MCF 10A (cell line): ENCODE measurements at regions not wholly inside any gene's neighbourhood (a gene's known extent, or its start where the extent isn't known, plus 50 kb on each side); places are given as distances from the start of the nearest gene placed in this dataset.

ENCODE experiments used
- BruUV-seq: library from RNA; stranded (reverse); fragments of 400-500 nt; replicated peaks from 2 replicates; lab custom pipeline; 2021; lab: Mats Ljungman, UMichigan
- CTCF ChIA-PET: fragments of 300-600 bp; sonication (Branson Sonifier 250); formaldehyde crosslinking; extraction: SDS; loops from one replicate; lab custom pipeline; 2021; ENCODE audit warnings: antibody characterized with exemption, inconsistent platforms; lab: Yijun Ruan, JAX
- POLR2A ChIA-PET: fragments of 300-600, 350-650 bp; sonication (Branson Sonifier 250); formaldehyde crosslinking; extraction: SDS; loops from one replicate; lab custom pipeline; 2020; ENCODE audit warnings: antibody characterized with exemption, inconsistent platforms; lab: Yijun Ruan, JAX
- DNase-seq: peaks from one replicate; pipeline ENCODE4 v3.0.0-alpha.2; 2018; ENCODE audit not compliant: unreplicated experiment
- H3K27ac Mint-ChIP-seq: one replicate; pipeline ENCODE4 v1.8.0; 2022; ENCODE audit warnings: mild to moderate bottlenecking, low read depth, mixed read lengths; ENCODE audit not compliant: unreplicated experiment
- H3K27me3 Mint-ChIP-seq: one replicate; pipeline ENCODE4 v1.8.0; 2022; ENCODE audit warnings: mixed read lengths; ENCODE audit not compliant: insufficient read depth, unreplicated experiment
- H3K36me3 Mint-ChIP-seq: one replicate; pipeline ENCODE4 v1.8.0; 2022; ENCODE audit warnings: mild to moderate bottlenecking, moderate library complexity, mixed read lengths; ENCODE audit not compliant: insufficient read depth, unreplicated experiment
- H3K4me1 Mint-ChIP-seq: one replicate; pipeline ENCODE4 v1.8.0; 2022; ENCODE audit warnings: mixed read lengths; ENCODE audit not compliant: insufficient read depth, unreplicated experiment
- H3K4me3 Mint-ChIP-seq: one replicate; pipeline ENCODE4 v1.8.0; 2022; ENCODE audit warnings: mild to moderate bottlenecking, moderate library complexity, mixed read lengths; ENCODE audit not compliant: unreplicated experiment
- H3K9me3 Mint-ChIP-seq: one replicate; pipeline ENCODE4 v1.8.0; 2022; ENCODE audit warnings: mixed read lengths; ENCODE audit not compliant: unreplicated experiment
- CTCF ChIP-seq: fragments of 200-600 bp; IDR thresholded peaks from one replicate; pipeline ENCODE4 v1.8.0; 2022; ENCODE audit warnings: antibody characterized with exemption, mild to moderate bottlenecking; ENCODE audit not compliant: unreplicated experiment
- intact Hi-C: fragments of 100-400 bp; cut with micrococcal nuclease; formaldehyde crosslinking; loops from 2 replicates; pipeline ENCODE4 v1.14.1; 2022

DNA sequence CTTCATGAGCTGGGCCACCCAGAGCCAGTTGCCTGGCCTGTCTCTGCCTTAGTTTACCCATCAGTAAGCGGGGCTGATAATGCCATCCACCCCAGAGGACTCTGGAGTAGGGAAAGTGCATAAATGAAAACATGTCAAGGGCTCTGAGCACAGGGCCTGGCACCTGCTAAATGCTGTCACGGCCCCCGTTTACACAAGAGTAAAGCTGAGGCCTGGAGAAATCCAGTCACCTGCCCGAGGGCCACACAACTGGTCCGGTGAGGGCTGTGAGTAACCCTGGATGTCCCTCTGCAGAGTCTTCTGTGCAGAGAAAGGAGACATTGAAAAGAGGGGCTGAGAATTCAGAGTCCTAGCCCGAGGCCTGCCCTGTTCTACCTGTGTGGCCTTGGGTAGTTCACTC lies 110.6 kb upstream of the ANO1 start:
- H3K27me3 Mint-ChIP-seq = no peaks in the 10 kb centered on the region
- no peak for TF ChIP-seq CTCF
- peaks cover 6% of the 10 kb centered on the region for H3K36me3 Mint-ChIP-seq
- no peaks in the 10 kb centered on the region for H3K4me1 Mint-ChIP-seq
- H3K27ac Mint-ChIP-seq = no peak overlapping the region
- CTCF ChIA-PET = no interaction called here
- no peak for DNase-seq
- POLR2A ChIA-PET = no interaction called here
- no peaks in the 10 kb centered on the region for H3K9me3 Mint-ChIP-seq
- H3K4me3 Mint-ChIP-seq = no peak overlapping the region
- no TSS peak for BruUV-seq
- intact Hi-C loops = no loop called here

DNA sequence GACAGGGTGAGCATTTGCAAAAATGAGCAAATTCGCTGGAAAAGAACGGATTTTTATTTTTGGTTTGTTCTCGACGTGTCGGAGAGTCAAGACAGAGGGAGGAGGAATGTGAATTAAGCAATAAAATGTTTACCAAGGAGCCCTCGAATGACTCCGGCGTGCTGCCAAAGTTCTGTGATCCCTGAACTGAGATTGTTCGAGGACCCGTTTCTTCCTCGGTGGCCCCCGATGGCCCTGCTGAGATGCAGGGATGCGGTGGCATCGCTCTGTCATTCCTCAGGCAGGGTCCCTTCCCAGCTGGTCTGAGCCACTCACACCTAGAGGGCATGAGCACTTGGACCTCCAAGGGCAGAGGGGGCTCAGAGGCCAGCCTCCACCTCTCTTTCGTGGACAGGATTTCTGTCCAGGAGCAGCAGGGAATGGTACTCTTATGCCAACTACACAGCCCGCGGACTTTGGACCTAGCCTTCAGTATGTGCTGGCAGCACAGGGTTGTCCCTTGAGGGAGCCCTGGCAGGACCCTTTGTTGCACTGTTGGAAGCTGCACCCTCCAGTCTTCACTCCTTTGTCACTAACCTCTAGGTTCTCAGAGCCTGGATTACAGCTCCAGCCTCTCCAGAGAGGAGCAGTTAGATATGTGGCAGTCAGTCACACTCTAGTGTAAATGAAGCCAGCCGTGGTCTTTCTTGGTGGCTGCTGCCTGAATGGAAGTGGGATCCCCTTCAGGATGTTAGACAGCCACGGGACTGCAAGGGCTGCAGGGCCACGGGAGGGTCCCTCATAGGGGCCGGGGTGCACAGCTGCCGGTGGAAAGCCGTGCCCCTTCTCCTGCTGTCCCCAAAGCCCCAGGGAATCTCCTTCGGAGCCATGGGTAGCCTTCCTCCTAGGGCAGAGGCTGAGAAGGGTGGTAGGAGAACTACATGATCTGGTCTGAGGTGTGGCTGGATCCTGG lies 109.4 kb upstream of the ANO1 start:
- DNase-seq = no peak
- no peak overlapping the region for H3K27ac Mint-ChIP-seq
- intact Hi-C loops = no loop called here
- H3K9me3 Mint-ChIP-seq = no peaks in the 10 kb centered on the region
- no peak for TF ChIP-seq CTCF
- peaks cover 6% of the 10 kb centered on the region for H3K36me3 Mint-ChIP-seq
- BruUV-seq = no TSS peak
- no peak overlapping the region for H3K4me3 Mint-ChIP-seq
- ChIA-PET POLR2A (no interaction called here), CTCF (no interaction called here)
- no peaks in the 10 kb centered on the region for H3K27me3 Mint-ChIP-seq
- H3K4me1 Mint-ChIP-seq = no peaks in the 10 kb centered on the region

- H3K9me3 Mint-ChIP-seq = no peaks in the 10 kb centered on the region
- intact Hi-C loops = no loop called here
- H3K27me3 Mint-ChIP-seq = no peaks in the 10 kb centered on the region
- no peak for TF ChIP-seq CTCF
- H3K27ac Mint-ChIP-seq = no peak overlapping the region
- no peak for DNase-seq
- no TSS peak for BruUV-seq
- POLR2A ChIA-PET = no interaction called here
- no peak overlapping the region for H3K4me3 Mint-ChIP-seq
- peaks cover 6% of the 10 kb centered on the region for H3K36me3 Mint-ChIP-seq
- no peaks in the 10 kb centered on the region for H3K4me1 Mint-ChIP-seq
- CTCF ChIA-PET = no interaction called here
Observed at GRCh38 chr11:69969890-69970784, 108.0 kb upstream of the ANO1 start.
